Mesothelial cell of epicardium (in vitro differentiated cells): ENCODE measurements at regions not wholly inside any gene's neighbourhood (a gene's known extent, or its start where the extent isn't known, plus 50 kb on each side); places are given as distances from the start of the nearest gene placed in this dataset.
"Not testable (repeated sequence)": the region's sequence is repeated elsewhere in the genome, so short reads cannot be mapped to it uniquely, and the experiment has no call there.

Experiments used
- DNase-seq, 2 experiments: peaks; one replicate each; pipeline ENCODE4 v3.0.0; 2021; ENCODE audit warnings: low spot score in 2 of 2; ENCODE audit not compliant: unreplicated experiment in 2 of 2
- H3K27ac Mint-ChIP-seq: 2 replicates; pipeline ENCODE4 v1.8.0; 2021; ENCODE audit warnings: mixed read lengths
- H3K27me3 Mint-ChIP-seq: 2 replicates; pipeline ENCODE4 v1.8.0; 2021; ENCODE audit warnings: low read depth, mixed read lengths
- H3K36me3 Mint-ChIP-seq: 2 replicates; pipeline ENCODE4 v1.8.0; 2021; ENCODE audit warnings: mixed read lengths
- H3K4me1 Mint-ChIP-seq: 2 replicates; pipeline ENCODE4 v1.8.0; 2021; ENCODE audit warnings: mixed read lengths
- H3K4me3 Mint-ChIP-seq: 2 replicates; pipeline ENCODE4 v1.8.0; 2021; ENCODE audit warnings: mild to moderate bottlenecking, moderate library complexity, mixed read lengths
- H3K9me3 Mint-ChIP-seq: 2 replicates; pipeline ENCODE4 v1.8.0; 2021; ENCODE audit warnings: mixed read lengths
- TF ChIP-seq, protein P1 (sequence below): fragments of 200-600 bp; sonication (generic); IDR thresholded peaks from one replicate; pipeline ENCODE4 v1.5.0; 2021; ENCODE audit warnings: antibody characterized with exemption; ENCODE audit not compliant: unreplicated experiment

DNA sequence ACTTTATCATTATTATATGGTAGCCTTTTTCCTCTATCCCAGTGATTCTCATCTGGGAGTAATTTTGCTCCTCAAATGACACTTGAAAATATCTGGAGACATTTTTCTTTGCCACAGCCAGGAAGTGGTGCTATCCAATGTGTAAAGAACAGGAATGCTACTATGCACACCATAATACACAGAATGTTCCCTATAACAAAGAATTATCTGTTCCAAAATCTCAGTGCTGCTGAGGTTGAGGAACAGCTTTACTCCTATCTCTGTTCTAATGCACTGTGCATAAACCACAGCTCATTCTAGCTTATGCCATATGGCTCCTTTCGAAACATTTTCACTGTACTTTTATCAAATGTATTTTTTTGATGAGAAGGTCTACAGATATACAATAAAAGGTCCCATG lies 1231.2 kb upstream of the CELF4 start:
- Mint-ChIP-seq H3K4me3 (no peak overlapping the region), H3K4me1 (no peaks in the 10 kb centered on the region), H3K36me3 (no peaks in the 10 kb centered on the region), H3K9me3 (peaks cover 8% of the 10 kb centered on the region), H3K27ac (no peak overlapping the region), H3K27me3 (no peaks in the 10 kb centered on the region)
- no peak for DNase-seq
- TF ChIP-seq, protein P1, sequence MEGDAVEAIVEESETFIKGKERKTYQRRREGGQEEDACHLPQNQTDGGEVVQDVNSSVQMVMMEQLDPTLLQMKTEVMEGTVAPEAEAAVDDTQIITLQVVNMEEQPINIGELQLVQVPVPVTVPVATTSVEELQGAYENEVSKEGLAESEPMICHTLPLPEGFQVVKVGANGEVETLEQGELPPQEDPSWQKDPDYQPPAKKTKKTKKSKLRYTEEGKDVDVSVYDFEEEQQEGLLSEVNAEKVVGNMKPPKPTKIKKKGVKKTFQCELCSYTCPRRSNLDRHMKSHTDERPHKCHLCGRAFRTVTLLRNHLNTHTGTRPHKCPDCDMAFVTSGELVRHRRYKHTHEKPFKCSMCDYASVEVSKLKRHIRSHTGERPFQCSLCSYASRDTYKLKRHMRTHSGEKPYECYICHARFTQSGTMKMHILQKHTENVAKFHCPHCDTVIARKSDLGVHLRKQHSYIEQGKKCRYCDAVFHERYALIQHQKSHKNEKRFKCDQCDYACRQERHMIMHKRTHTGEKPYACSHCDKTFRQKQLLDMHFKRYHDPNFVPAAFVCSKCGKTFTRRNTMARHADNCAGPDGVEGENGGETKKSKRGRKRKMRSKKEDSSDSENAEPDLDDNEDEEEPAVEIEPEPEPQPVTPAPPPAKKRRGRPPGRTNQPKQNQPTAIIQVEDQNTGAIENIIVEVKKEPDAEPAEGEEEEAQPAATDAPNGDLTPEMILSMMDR = no peak

DNA sequence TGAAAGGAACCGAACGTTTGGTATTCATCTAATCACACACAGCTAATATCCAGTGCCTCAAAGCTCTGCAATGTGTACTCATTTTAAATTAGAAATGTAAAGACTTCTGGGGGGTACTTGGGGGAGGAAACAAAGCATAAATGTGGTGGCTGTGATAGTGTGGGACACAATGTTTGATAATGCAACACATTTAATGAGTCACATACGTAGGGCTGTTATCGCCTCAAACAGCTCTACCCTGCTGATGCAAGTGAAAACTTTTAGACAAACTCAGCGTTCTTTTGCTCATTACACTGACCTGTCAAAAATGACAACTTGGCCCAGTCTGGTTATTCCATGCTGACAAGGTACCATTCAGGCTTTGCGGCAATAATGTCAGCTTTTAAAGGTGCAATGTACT lies 1227.1 kb upstream of the CELF4 start:
- TF ChIP-seq, protein P1 = no peak
- Mint-ChIP-seq H3K36me3 (no peaks in the 10 kb centered on the region), H3K27ac (no peak overlapping the region), H3K4me3 (no peak overlapping the region), H3K4me1 (peaks cover 12% of the 10 kb centered on the region), H3K27me3 (no peaks in the 10 kb centered on the region), H3K9me3 (no peaks in the 10 kb centered on the region)
- no peak for DNase-seq

DNA sequence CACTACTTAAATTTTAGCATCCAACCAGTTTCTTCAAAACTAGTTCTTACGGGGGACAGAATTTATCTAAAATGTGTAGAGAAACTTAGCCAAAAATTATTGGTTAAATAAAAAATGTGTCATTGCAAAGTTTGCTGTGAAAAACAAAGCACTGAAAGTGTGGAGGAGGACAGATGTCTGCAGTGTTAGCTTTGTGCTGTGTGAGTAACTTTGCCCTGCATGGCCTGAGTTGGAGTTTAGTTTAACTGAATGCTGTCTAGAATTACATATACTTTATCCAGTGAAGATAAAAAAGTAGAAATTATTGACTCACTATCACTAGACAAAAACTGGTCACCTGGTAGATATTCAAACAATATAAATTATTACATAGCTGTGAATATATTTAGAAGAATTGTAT lies 1225.2 kb upstream of the CELF4 start:
- H3K36me3 Mint-ChIP-seq = no peaks in the 10 kb centered on the region
- H3K4me1 Mint-ChIP-seq = peaks cover 12% of the 10 kb centered on the region
- no peaks in the 10 kb centered on the region for H3K9me3 Mint-ChIP-seq
- H3K27me3 Mint-ChIP-seq = no peaks in the 10 kb centered on the region
- TF ChIP-seq, protein P1 = no peak
- H3K27ac Mint-ChIP-seq = no peak overlapping the region
- H3K4me3 Mint-ChIP-seq = no peak overlapping the region
- DNase-seq = no peak

DNA sequence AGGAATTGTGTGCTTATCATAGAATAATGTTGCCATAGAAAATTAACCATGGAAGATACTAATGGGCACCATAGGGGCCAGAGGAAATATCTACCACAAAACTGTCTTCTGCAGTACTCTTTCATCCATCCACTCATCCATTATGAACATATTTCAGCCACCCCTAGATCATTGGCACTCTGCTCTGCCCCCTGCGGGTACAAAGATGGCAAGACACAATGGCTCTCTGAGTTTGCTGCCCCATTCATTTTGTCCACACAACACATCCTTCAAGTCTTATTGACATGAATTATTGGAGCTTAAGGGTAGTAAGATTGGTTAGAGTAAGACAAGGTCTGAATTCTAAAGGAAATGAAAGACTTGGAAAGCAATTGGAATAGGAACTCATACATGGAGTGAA lies 1224.7 kb upstream of the CELF4 start:
- no peak for DNase-seq

DNA sequence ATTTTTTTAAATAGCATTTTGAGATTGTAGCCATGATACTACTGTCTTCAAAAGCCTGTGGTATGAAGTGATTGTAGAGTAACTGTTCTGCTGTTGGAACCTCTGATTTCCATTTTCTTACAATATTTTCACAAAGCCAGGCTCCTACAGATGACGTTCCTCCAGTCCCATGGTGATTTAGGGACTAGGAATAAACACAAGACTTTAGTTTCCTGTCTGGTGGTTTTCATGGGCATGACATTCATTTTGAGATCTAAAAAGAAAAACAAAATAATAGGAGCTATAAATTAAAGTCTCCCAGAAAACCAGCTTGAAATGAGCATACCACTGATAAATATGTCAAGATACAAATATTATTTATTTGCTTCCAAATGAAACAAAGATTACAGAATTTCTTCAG lies 1223.5 kb upstream of the CELF4 start:
- no peak for DNase-seq
- TF ChIP-seq, protein P1 = no peak
- Mint-ChIP-seq H3K9me3 (peaks cover 5% of the 10 kb centered on the region), H3K36me3 (no peaks in the 10 kb centered on the region), H3K27me3 (no peaks in the 10 kb centered on the region), H3K27ac (no peak overlapping the region), H3K4me3 (no peak overlapping the region), H3K4me1 (peaks cover 12% of the 10 kb centered on the region)

More for the DNA sequence above, 1224.7 kb upstream of the CELF4 start:
- no peak overlapping the region for H3K27ac Mint-ChIP-seq
- no peaks in the 10 kb centered on the region for H3K9me3 Mint-ChIP-seq
- H3K4me1 Mint-ChIP-seq = peaks cover 12% of the 10 kb centered on the region
- no peaks in the 10 kb centered on the region for H3K36me3 Mint-ChIP-seq
- TF ChIP-seq, protein P1 = no peak
- H3K4me3 Mint-ChIP-seq = no peak overlapping the region
- H3K27me3 Mint-ChIP-seq = no peaks in the 10 kb centered on the region

DNA sequence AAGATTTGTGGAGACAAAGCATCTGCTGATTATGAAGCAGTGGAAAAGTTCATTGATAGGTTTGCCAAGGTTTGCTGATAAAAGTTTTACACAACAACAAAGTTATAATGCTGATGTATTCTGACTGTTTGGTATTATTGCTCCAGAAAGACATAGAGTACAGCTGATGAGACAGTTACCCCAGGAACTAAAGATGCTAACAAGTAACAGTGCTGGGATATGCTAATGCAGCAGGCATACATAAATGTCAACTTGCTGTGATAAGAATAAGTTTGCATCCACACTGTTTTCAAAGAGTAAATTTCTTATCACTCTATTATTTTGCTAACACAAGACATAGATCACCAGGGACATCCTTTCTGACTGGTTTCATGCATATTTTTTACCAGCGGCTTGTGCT lies 1221.3 kb upstream of the CELF4 start:
- H3K9me3 Mint-ChIP-seq = peaks cover 11% of the 10 kb centered on the region
- H3K4me3 Mint-ChIP-seq = no peak overlapping the region
- H3K36me3 Mint-ChIP-seq = no peaks in the 10 kb centered on the region
- no peaks in the 10 kb centered on the region for H3K27me3 Mint-ChIP-seq
- H3K4me1 Mint-ChIP-seq = peaks cover 12% of the 10 kb centered on the region
- no peak for DNase-seq
- H3K27ac Mint-ChIP-seq = no peak overlapping the region
- TF ChIP-seq, protein P1 = no peak

DNA sequence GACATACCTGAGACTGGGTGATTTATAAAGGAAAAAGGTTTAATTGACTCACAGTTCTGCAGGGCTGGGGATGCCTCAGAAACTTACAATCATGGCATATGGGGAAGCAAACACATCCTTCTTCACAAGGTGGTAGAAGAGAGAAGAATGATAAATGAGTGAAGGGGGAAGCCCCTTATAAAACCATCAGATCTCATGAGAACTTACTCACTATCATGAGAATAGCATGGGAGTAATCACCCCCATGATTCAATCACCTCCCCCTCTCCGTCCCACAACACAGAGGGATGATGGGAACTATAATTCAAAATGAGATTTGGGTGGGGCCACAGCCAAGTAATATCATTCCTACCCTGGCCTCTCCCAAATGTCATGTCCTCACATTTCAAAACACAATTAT lies 1206.0 kb upstream of the CELF4 start:
- H3K4me1 Mint-ChIP-seq, DNase-seq, H3K27ac Mint-ChIP-seq, H3K36me3 Mint-ChIP-seq, H3K4me3 Mint-ChIP-seq, H3K27me3 Mint-ChIP-seq: not testable (repeated sequence)
- peaks cover 12% of the 10 kb centered on the region for H3K9me3 Mint-ChIP-seq
